NCI-H69 (cell line): ENCODE measurements at regions not wholly inside any gene's neighbourhood (a gene's known extent, or its start where the extent isn't known, plus 50 kb on each side); places are given as distances from the start of the nearest gene placed in this dataset.

Source experiments
- DNase-seq: peaks from one replicate; lab custom pipeline; 2025; lab: John Stamatoyannopoulos, UW

- DNase-seq, result peak; percentile 95
These were observed 348.6 kb downstream of the ANKRD7 start for GRCh38 chr7:118573085-118573484.

GRCh38 chr7:118575393-118575948 lies 351.0 kb downstream of the ANKRD7 start:
- DNase-seq, result peak; percentile 29

- DNase-seq, result peak; percentile 71
These were observed 356.4 kb downstream of the ANKRD7 start for GRCh38 chr7:118580743-118581382.

- DNase-seq, result peak; percentile 86
These were observed 359.1 kb downstream of the ANKRD7 start for GRCh38 chr7:118583641-118584040.

GRCh38 chr7:118586248-118586647 lies 361.7 kb downstream of the ANKRD7 start:
- DNase-seq, result no peak

- DNase-seq, result peak; percentile 62
These were observed 365.6 kb downstream of the ANKRD7 start for GRCh38 chr7:118590107-118590506.

- DNase-seq, result no peak
These were observed 377.6 kb downstream of the ANKRD7 start for GRCh38 chr7:118602090-118602489.

- no peak for DNase-seq
These were observed 382.1 kb downstream of the ANKRD7 start for GRCh38 chr7:118606602-118607001.

- no peak for DNase-seq
These were observed 384.7 kb downstream of the ANKRD7 start for GRCh38 chr7:118609207-118609606.

GRCh38 chr7:118615681-118616080 lies 391.2 kb downstream of the ANKRD7 start:
- no peak for DNase-seq

- DNase-seq, result no peak
These were observed 397.4 kb downstream of the ANKRD7 start for GRCh38 chr7:118621810-118622360.

GRCh38 chr7:118626739-118627138 lies 402.2 kb downstream of the ANKRD7 start:
- peak; percentile 19 for DNase-seq

- peak; percentile 44 for DNase-seq
These were observed 403.0 kb downstream of the ANKRD7 start for GRCh38 chr7:118627467-118627866.

GRCh38 chr7:118629898-118630438 lies 405.5 kb downstream of the ANKRD7 start:
- peak; percentile 18 for DNase-seq

GRCh38 chr7:118642396-118642795 lies 417.9 kb downstream of the ANKRD7 start:
- no peak for DNase-seq

GRCh38 chr7:118644346-118644745 lies 419.8 kb downstream of the ANKRD7 start:
- no peak for DNase-seq

GRCh38 chr7:118648002-118648401 lies 423.5 kb downstream of the ANKRD7 start:
- DNase-seq, result no peak

- DNase-seq, result no peak
These were observed 433.0 kb downstream of the ANKRD7 start for GRCh38 chr7:118657391-118658005.

GRCh38 chr7:118662266-118662665 lies 437.8 kb downstream of the ANKRD7 start:
- no peak for DNase-seq

- no peak for DNase-seq
These were observed 440.0 kb downstream of the ANKRD7 start for GRCh38 chr7:118664498-118664897.

- DNase-seq, result no peak
These were observed 446.6 kb downstream of the ANKRD7 start for GRCh38 chr7:118671149-118671548.

- no peak for DNase-seq
These were observed 460.3 kb downstream of the ANKRD7 start for GRCh38 chr7:118684796-118685195.

- DNase-seq, result no peak
These were observed 464.9 kb downstream of the ANKRD7 start for GRCh38 chr7:118689403-118689802.
